HG02588 (cell line): ENCODE measurements at regions not wholly inside any gene's neighbourhood (a gene's known extent, or its start where the extent isn't known, plus 50 kb on each side); places are given as distances from the start of the nearest gene placed in this dataset.

Source experiments
- ATAC-seq: cut with Tn5 transposase; IDR thresholded peaks from one replicate; pipeline ENCODE4 v1.9.1; 2021; ENCODE audit warnings: mild to moderate bottlenecking, moderate library complexity; ENCODE audit not compliant: unreplicated experiment

- ATAC-seq: no peak
Measured at GRCh38 chr22:47240116-47240515, 477.7 kb downstream of the TBC1D22A start.

- no peak for ATAC-seq
Measured at GRCh38 chr22:47239474-47239860, 477.0 kb downstream of the TBC1D22A start.

GRCh38 chr22:47238690-47239473, 476.4 kb downstream of the TBC1D22A start:
- no peak for ATAC-seq

- ATAC-seq: no peak
Measured at GRCh38 chr22:47237890-47238480, 475.5 kb downstream of the TBC1D22A start.

- ATAC-seq: no peak
Measured at GRCh38 chr22:47236718-47237117, 474.3 kb downstream of the TBC1D22A start.

- ATAC-seq: no peak
Measured at GRCh38 chr22:47236161-47236560, 473.7 kb downstream of the TBC1D22A start.

- ATAC-seq: no peak
Measured at GRCh38 chr22:47233316-47234243, 471.1 kb downstream of the TBC1D22A start.

GRCh38 chr22:47232753-47233152, 470.3 kb downstream of the TBC1D22A start:
- no peak for ATAC-seq

- no peak for ATAC-seq
Measured at GRCh38 chr22:47232197-47232596, 469.7 kb downstream of the TBC1D22A start.

GRCh38 chr22:47231759-47232158, 469.3 kb downstream of the TBC1D22A start:
- ATAC-seq: no peak

GRCh38 chr22:47230741-47231140, 468.3 kb downstream of the TBC1D22A start:
- ATAC-seq: no peak

GRCh38 chr22:47230251-47230650, 467.8 kb downstream of the TBC1D22A start:
- no peak for ATAC-seq

- ATAC-seq: no peak
Measured at GRCh38 chr22:47228767-47229166, 466.3 kb downstream of the TBC1D22A start.

- no peak for ATAC-seq
Measured at GRCh38 chr22:47225931-47226633, 463.6 kb downstream of the TBC1D22A start.

- no peak for ATAC-seq
Measured at GRCh38 chr22:47225080-47225930, 462.9 kb downstream of the TBC1D22A start.
